Ascending aorta (tissue), 2 donors: ENCODE measurements at regions not wholly inside any gene's neighbourhood (a gene's known extent, or its start where the extent isn't known, plus 50 kb on each side); places are given as distances from the start of the nearest gene placed in this dataset.

Experiments used
- DNase-seq, 2 donors: peaks; one replicate each; pipeline ENCODE4 v3.0.0-alpha.2; 2019; ENCODE audit warnings: low spot score in 2 of 2
- H3K27ac ChIP-seq, 2 donors: fragments of 200-600 bp; sonication (generic); one replicate each; pipeline ENCODE4 v1.5.1; 2016 to 2017; ENCODE audit warnings: mild to moderate bottlenecking in 1 of 2
- H3K27me3 ChIP-seq: fragments of 200-600 bp; sonication (generic); one replicate; pipeline ENCODE4 v1.5.1; 2017
- H3K36me3 ChIP-seq, 2 donors: fragments of 200-600 bp; sonication (generic); one replicate each; pipeline ENCODE4 v1.5.1; 2016
- H3K4me1 ChIP-seq, 2 donors: fragments of 200-600 bp; sonication (generic); one replicate each; pipeline ENCODE4 v1.5.1; 2016 to 2017; ENCODE audit warnings: mild to moderate bottlenecking in 1 of 2
- H3K4me3 ChIP-seq, 2 donors: fragments of 200-600 bp; sonication (generic); one replicate each; pipeline ENCODE4 v1.5.1; 2016 to 2017; ENCODE audit warnings: mild to moderate bottlenecking in 1 of 2
- H3K9me3 ChIP-seq, 2 donors: fragments of 200-600 bp; sonication (generic); one replicate each; pipeline ENCODE4 v1.5.1; 2016
- intact Hi-C: fragments of 100-400 bp; cut with DNase I; formaldehyde crosslinking; loops from one replicate; pipeline ENCODE4 v1.15.1; 2023
- TF ChIP-seq, protein P1 (sequence below), 3 experiments: fragments of 200-600 bp in 2 of 3; fragments of 450-650 bp in 1 of 3; sonication (generic) in 2 of 3; IDR thresholded peaks; one replicate each; pipeline ENCODE4 v1.5.1; 2016 to 2019; ENCODE audit warnings: antibody characterized with exemption in 3 of 3, mild to moderate bottlenecking in 1 of 3, moderate library complexity in 1 of 3

DNA sequence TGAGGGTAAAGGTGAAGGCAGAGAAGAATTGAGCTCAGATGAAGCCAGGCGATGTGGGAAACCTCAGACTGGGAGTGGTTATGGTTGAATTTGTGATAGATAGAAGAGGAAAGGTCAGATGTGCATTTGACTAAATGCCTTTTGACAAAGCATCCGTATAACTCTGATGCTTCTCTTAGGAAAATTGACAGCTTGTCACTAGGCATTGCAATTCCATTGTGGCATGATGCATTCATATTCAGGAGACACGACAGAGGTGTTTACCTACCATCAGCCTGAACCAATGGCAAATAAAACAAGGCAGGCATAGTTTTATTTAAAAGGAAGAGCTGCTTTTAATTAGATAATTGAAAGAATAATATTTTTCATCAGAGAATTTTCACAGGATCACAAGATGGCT, 325.1 kb upstream of the IGFBP7 start:
- Histone ChIP-seq H3K27me3 (no peaks in the 10 kb centered on the region), H3K27ac (no peak overlapping the region), H3K9me3 (no peaks in the 10 kb centered on the region), H3K36me3 (no peaks in the 10 kb centered on the region), H3K4me1 (no peaks in the 10 kb centered on the region), H3K4me3 (no peak overlapping the region)
- intact Hi-C loops: no loop called here
- TF ChIP-seq, protein P1, sequence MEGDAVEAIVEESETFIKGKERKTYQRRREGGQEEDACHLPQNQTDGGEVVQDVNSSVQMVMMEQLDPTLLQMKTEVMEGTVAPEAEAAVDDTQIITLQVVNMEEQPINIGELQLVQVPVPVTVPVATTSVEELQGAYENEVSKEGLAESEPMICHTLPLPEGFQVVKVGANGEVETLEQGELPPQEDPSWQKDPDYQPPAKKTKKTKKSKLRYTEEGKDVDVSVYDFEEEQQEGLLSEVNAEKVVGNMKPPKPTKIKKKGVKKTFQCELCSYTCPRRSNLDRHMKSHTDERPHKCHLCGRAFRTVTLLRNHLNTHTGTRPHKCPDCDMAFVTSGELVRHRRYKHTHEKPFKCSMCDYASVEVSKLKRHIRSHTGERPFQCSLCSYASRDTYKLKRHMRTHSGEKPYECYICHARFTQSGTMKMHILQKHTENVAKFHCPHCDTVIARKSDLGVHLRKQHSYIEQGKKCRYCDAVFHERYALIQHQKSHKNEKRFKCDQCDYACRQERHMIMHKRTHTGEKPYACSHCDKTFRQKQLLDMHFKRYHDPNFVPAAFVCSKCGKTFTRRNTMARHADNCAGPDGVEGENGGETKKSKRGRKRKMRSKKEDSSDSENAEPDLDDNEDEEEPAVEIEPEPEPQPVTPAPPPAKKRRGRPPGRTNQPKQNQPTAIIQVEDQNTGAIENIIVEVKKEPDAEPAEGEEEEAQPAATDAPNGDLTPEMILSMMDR (IDR thresholded peaks at IDR 0.05): no peak
- DNase-seq: no peak

DNA sequence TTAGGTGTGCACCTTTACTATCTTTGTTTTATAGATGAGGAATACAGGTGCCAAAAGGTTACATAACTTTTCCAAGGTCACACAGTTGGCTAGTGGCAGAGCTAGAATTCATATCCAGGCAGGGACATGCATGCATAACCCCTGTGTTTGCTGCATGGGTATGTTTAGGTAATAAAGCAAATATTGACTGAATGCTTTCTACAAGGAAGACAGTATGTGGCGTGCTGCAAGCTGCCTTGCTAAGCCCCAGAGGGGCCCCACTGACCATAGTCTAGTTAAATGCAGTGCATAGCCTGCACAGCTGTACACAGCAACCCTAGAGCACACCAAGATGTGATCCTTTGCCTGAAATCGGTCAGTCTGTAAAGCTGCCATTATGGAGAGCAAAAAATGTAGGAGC, 320.5 kb upstream of the IGFBP7 start:
- TF ChIP-seq, protein P1 (IDR thresholded peaks at IDR 0.05): no peak

GRCh38 chr4:57426779-57427395, 316.7 kb upstream of the IGFBP7 start:
- no peaks in the 10 kb centered on the region for H3K9me3 ChIP-seq
- intact Hi-C loops: loop anchor here (5.0 kb wide), 1 partner anchor 265 kb away; no protein-coding TSS in a partner anchor
- no peak overlapping the region for H3K4me3 ChIP-seq
- TF ChIP-seq, protein P1 (IDR thresholded peaks at IDR 0.05): peak; percentile 44 to 79 (median 62)
- H3K27ac ChIP-seq: no peak overlapping the region
- peaks cover 0 to 8% of the 10 kb centered on the region in 2 donors for H3K4me1 ChIP-seq
- H3K27me3 ChIP-seq: no peaks in the 10 kb centered on the region
- no peaks in the 10 kb centered on the region for H3K36me3 ChIP-seq
- DNase-seq: peak in 1 of 2 donors; percentile 74

More for the DNA sequence above, 320.5 kb upstream of the IGFBP7 start:
- Histone ChIP-seq H3K9me3 (no peaks in the 10 kb centered on the region), H3K27ac (no peak overlapping the region), H3K36me3 (no peaks in the 10 kb centered on the region), H3K4me1 (no peaks in the 10 kb centered on the region), H3K27me3 (no peaks in the 10 kb centered on the region), H3K4me3 (no peak overlapping the region)
- intact Hi-C loops: no loop called here
- no peak for DNase-seq

DNA sequence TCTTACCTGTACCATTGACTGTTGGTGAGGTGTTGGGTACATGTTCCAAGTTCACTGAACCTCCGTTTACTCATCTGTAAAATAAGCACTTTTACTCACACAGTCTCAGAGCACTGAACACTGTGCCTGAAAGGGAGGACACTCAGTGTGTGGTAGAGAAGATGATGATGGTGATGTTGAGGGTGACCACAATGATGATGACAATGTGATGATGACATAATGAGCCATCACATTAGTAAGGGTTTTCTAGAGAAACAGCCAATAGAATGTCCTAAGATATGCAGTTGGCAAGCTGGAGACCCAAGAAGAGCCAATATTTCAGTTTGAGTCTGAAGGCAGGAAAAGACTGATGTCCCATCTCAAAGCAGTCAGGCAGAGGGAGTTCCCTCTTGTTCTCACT, 315.4 kb upstream of the IGFBP7 start:
- H3K4me3 ChIP-seq: no peak overlapping the region
- no peaks in the 10 kb centered on the region for H3K9me3 ChIP-seq
- TF ChIP-seq, protein P1 (IDR thresholded peaks at IDR 0.05): no peak
- DNase-seq: no peak
- H3K27ac ChIP-seq: peak overlapping the region in 1 of 2 donors; percentile 1
- H3K27me3 ChIP-seq: no peaks in the 10 kb centered on the region
- H3K36me3 ChIP-seq: no peaks in the 10 kb centered on the region
- intact Hi-C loops: loop anchor here (5.0 kb wide), 1 partner anchor 263 kb away; no protein-coding TSS in a partner anchor
- peaks cover 0 to 8% of the 10 kb centered on the region in 2 donors for H3K4me1 ChIP-seq

- intact Hi-C loops: loop anchor here (1.0 to 5.0 kb wide), 2 partner anchors 14 to 312 kb away; partner anchors contain the start of gene IGFBP7
- H3K4me3 ChIP-seq: no peak overlapping the region
- peaks cover 0 to 8% of the 10 kb centered on the region in 2 donors for H3K4me1 ChIP-seq
- peak overlapping the region; percentile 69 to 71 for H3K27ac ChIP-seq
- DNase-seq: peak; percentile 62 to 94
- no peaks in the 10 kb centered on the region for H3K27me3 ChIP-seq
- no peaks in the 10 kb centered on the region for H3K9me3 ChIP-seq
- TF ChIP-seq, protein P1 (IDR thresholded peaks at IDR 0.05): no peak
- no peaks in the 10 kb centered on the region for H3K36me3 ChIP-seq
Observed at GRCh38 chr4:57424232-57424897, 314.2 kb upstream of the IGFBP7 start.
